Renal cortical epithelial cell (primary cell): ENCODE measurements at regions not wholly inside any gene's neighbourhood (a gene's known extent, or its start where the extent isn't known, plus 50 kb on each side); places are given as distances from the start of the nearest gene placed in this dataset.
"Not testable (repeated sequence)": the region's sequence is repeated elsewhere in the genome, so short reads cannot be mapped to it uniquely, and the experiment has no call there.

Experiments
- DNase-seq: peaks from one replicate; pipeline ENCODE4 v3.0.0-alpha.2; 2011; ENCODE audit warnings: low read depth

GRCh38 chrX:33989936-33990335 lies 142.2 kb downstream of the FAM47A start:
- peak; percentile 2 for DNase-seq

GRCh38 chrX:33987458-33987857 lies 144.7 kb downstream of the FAM47A start:
- no peak for DNase-seq

- no peak for DNase-seq
These were observed 157.4 kb downstream of the FAM47A start for GRCh38 chrX:33974676-33975075.

GRCh38 chrX:33970028-33970967 lies 161.8 kb downstream of the FAM47A start:
- DNase-seq: no peak

GRCh38 chrX:33969105-33969504 lies 163.0 kb downstream of the FAM47A start:
- DNase-seq: no peak

- DNase-seq: no peak
These were observed 163.5 kb downstream of the FAM47A start for GRCh38 chrX:33968611-33969010.

- no peak for DNase-seq
These were observed 182.8 kb downstream of the FAM47A start for GRCh38 chrX:33949300-33949699.

GRCh38 chrX:33926249-33926648 lies 205.9 kb downstream of the FAM47A start:
- not testable (repeated sequence) for DNase-seq

GRCh38 chrX:33923262-33923661 lies 208.9 kb downstream of the FAM47A start:
- DNase-seq: no peak

- DNase-seq: peak; percentile 49
These were observed 222.3 kb downstream of the FAM47A start for GRCh38 chrX:33909836-33910235.

GRCh38 chrX:33908898-33909297 lies 223.2 kb downstream of the FAM47A start:
- no peak for DNase-seq

- no peak for DNase-seq
These were observed 224.0 kb downstream of the FAM47A start for GRCh38 chrX:33908074-33908473.

- DNase-seq: no peak
These were observed 225.1 kb downstream of the FAM47A start for GRCh38 chrX:33906971-33907370.

- DNase-seq: no peak
These were observed 239.4 kb downstream of the FAM47A start for GRCh38 chrX:33892670-33893069.

- DNase-seq: no peak
These were observed 276.9 kb downstream of the FAM47A start for GRCh38 chrX:33855251-33855650.

GRCh38 chrX:33852146-33852545 lies 280.0 kb downstream of the FAM47A start:
- not testable (repeated sequence) for DNase-seq

- peak; percentile 0 for DNase-seq
These were observed 291.9 kb downstream of the FAM47A start for GRCh38 chrX:33840176-33840575.

- no peak for DNase-seq
These were observed 300.9 kb downstream of the FAM47A start for GRCh38 chrX:33831211-33831610.

- DNase-seq: no peak
These were observed 314.8 kb downstream of the FAM47A start for GRCh38 chrX:33817266-33817665.

GRCh38 chrX:33808636-33809035 lies 323.5 kb downstream of the FAM47A start:
- DNase-seq: no peak

- DNase-seq: no peak
These were observed 347.6 kb downstream of the FAM47A start for GRCh38 chrX:33784548-33784947.

- DNase-seq: no peak
These were observed 390.3 kb downstream of the FAM47A start for GRCh38 chrX:33741807-33742206.

- no peak for DNase-seq
These were observed 396.9 kb downstream of the FAM47A start for GRCh38 chrX:33735182-33735581.
